ENCODE measurements at regions not wholly inside any gene's neighbourhood (a gene's known extent, or its start where the extent isn't known, plus 50 kb on each side); places are given as distances from the start of the nearest gene placed in this dataset.
A peak's percentile ranks its signal among the peaks of the same experiment; 100 is the strongest.

DNA sequence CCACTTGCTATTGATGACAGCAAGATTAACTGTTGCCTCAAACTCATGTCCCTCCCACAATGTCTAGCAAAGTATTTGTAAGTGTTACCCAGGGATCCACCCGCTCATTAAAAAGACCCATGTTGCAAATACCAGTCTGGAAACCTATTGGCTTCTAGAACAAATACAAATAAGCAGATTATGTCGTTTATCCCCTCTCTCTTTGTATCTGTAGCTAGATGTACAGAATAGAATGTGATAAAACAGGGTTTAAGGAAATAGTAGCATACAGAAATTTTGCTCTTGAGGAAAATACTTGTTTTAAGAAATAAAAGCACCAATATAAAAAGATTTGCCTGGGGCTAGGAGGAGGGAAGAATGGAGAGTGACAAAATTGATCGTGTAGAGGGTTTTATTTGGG, 142.7 kb upstream of the ZIC3 start:
- DNase-seq (ENCODE audit: low read depth) = no peak
- TF ChIP-seq MYC (IDR thresholded peaks at IDR 0.05; ENCODE audit: low read depth, low read length) (no peak), POLR2A (IDR thresholded peaks at IDR 0.05; ENCODE audit: extremely low read depth, insufficient read length) (no peak)
- TF ChIP-seq, protein P1, sequence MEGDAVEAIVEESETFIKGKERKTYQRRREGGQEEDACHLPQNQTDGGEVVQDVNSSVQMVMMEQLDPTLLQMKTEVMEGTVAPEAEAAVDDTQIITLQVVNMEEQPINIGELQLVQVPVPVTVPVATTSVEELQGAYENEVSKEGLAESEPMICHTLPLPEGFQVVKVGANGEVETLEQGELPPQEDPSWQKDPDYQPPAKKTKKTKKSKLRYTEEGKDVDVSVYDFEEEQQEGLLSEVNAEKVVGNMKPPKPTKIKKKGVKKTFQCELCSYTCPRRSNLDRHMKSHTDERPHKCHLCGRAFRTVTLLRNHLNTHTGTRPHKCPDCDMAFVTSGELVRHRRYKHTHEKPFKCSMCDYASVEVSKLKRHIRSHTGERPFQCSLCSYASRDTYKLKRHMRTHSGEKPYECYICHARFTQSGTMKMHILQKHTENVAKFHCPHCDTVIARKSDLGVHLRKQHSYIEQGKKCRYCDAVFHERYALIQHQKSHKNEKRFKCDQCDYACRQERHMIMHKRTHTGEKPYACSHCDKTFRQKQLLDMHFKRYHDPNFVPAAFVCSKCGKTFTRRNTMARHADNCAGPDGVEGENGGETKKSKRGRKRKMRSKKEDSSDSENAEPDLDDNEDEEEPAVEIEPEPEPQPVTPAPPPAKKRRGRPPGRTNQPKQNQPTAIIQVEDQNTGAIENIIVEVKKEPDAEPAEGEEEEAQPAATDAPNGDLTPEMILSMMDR (IDR thresholded peaks at IDR 0.05; ENCODE audit: low read depth, low read length) = no peak
- TF ChIP-seq, protein P2, sequence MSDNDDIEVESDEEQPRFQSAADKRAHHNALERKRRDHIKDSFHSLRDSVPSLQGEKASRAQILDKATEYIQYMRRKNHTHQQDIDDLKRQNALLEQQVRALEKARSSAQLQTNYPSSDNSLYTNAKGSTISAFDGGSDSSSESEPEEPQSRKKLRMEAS (IDR thresholded peaks at IDR 0.05; ENCODE audit: low read depth, low read length) = no peak
- H3K4me3 ChIP-seq (ENCODE audit: low read depth, low read length) = no peak overlapping the region

GRCh38 chrX:137418086-137418485, 147.8 kb upstream of the ZIC3 start:
- DNase-seq (ENCODE audit: low read depth) = no peak
- TF ChIP-seq, protein P1 (IDR thresholded peaks at IDR 0.05; ENCODE audit: low read depth, low read length) = no peak
- TF ChIP-seq POLR2A (IDR thresholded peaks at IDR 0.05; ENCODE audit: extremely low read depth, insufficient read length) (no peak), MYC (IDR thresholded peaks at IDR 0.05; ENCODE audit: low read depth, low read length) (no peak)
- TF ChIP-seq, protein P2 (IDR thresholded peaks at IDR 0.05; ENCODE audit: low read depth, low read length) = no peak
- H3K4me3 ChIP-seq (ENCODE audit: low read depth, low read length) = no peak overlapping the region

- DNase-seq (ENCODE audit: low read depth) = no peak
- TF ChIP-seq, protein P1 (IDR thresholded peaks at IDR 0.05; ENCODE audit: low read depth, low read length) = no peak
- TF ChIP-seq MYC (IDR thresholded peaks at IDR 0.05; ENCODE audit: low read depth, low read length) = no peak
- TF ChIP-seq, protein P2 (IDR thresholded peaks at IDR 0.05; ENCODE audit: low read depth, low read length) = no peak
- TF ChIP-seq POLR2A (IDR thresholded peaks at IDR 0.05; ENCODE audit: extremely low read depth, insufficient read length) = no peak
- H3K4me3 ChIP-seq (ENCODE audit: low read depth, low read length) = no peak overlapping the region
Measured at GRCh38 chrX:137413190-137413589, 152.7 kb upstream of the ZIC3 start.

DNA sequence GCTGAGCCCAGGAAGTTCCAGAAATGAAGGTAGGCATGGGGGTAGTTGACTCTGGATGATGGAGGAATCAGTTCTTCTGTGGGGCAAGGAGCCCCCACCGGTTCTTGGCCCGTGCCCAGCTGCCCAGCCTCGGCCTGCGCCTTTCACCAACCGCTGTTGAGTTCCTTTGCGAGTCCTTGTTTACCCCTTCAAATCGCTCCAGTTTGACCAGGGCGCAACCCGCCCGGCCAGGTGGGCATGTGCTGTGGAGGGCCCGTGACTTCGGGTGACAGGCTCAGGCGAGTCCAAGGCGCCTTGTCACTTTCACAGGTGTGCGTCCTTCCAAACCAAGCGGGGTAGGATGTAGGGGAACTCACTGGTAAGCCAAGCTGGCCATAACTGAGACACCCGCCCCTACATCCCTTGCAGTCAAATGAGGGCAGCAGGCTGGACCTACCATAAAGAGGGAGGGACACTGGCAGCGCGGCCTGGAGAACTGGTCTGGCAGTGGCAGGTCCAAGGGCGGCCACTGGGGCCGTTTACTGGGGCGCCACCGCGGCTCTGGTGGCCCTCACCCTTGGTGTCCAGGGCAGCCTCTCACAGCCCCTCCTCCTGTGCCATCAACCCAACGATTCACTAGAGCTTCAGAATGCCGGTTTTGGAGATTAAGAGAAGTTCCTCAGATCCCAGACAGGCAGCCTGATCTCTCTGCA, 160.3 kb upstream of the ZIC3 start:
- no peak overlapping the region for H3K4me3 ChIP-seq (ENCODE audit: low read depth, low read length)
- DNase-seq (ENCODE audit: low read depth) = no peak
- TF ChIP-seq MYC (IDR thresholded peaks at IDR 0.05; ENCODE audit: low read depth, low read length) (no peak), POLR2A (IDR thresholded peaks at IDR 0.05; ENCODE audit: extremely low read depth, insufficient read length) (no peak)
- TF ChIP-seq, protein P2 (IDR thresholded peaks at IDR 0.05; ENCODE audit: low read depth, low read length) = no peak
- TF ChIP-seq, protein P1 (IDR thresholded peaks at IDR 0.05; ENCODE audit: low read depth, low read length) = no peak

DNA sequence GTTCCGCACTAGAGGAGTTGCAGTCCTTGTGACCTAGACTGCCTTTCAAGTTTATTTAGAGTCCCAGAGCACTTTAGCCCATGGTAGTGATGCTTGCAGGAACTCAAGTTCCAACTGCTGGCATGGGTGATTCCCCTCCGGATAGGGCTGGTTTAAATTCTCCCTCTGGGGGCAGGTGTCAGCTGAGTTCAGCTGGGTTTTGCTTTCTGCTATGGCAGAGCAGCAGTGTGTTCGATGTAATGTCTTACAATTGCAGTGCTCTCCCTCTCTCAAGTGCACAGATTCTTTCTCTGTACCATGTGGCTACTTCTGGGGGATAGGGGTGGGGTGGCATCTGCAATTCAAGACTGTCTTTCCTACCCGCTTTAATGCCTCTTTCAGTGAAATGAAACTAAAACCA, 164.8 kb upstream of the ZIC3 start:
- DNase-seq (ENCODE audit: low read depth) = no peak
- TF ChIP-seq, protein P2 (IDR thresholded peaks at IDR 0.05; ENCODE audit: low read depth, low read length) = no peak
- no peak overlapping the region for H3K4me3 ChIP-seq (ENCODE audit: low read depth, low read length)

DNA sequence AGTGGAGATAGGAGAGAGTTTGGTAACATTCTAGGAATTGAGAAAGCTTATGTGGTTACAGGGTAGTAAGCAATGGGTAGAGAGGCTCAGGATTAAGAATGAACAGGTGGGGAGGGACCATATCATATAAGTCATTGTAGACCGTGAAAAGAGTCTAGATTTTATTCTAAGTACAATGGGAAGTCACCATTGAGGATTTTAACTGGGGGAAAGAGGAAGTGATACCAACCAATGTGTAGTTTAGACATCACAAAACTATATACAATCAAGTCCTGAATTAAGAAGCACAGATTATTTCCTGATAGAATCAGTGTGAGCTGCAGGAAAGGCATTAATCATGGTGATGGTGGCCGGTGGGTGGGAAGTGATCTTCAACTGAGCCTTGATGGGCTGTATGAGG, 178.3 kb upstream of the ZIC3 start:
- TF ChIP-seq POLR2A (IDR thresholded peaks at IDR 0.05; ENCODE audit: extremely low read depth, insufficient read length) (no peak), MYC (IDR thresholded peaks at IDR 0.05; ENCODE audit: low read depth, low read length) (no peak)
- TF ChIP-seq, protein P1 (IDR thresholded peaks at IDR 0.05; ENCODE audit: low read depth, low read length) = no peak
- TF ChIP-seq, protein P2 (IDR thresholded peaks at IDR 0.05; ENCODE audit: low read depth, low read length) = no peak
- peak; percentile 0 for DNase-seq (ENCODE audit: low read depth)
- H3K4me3 ChIP-seq (ENCODE audit: low read depth, low read length) = no peak overlapping the region

All from NB4 (cell line).